HG02571 (cell line): ENCODE measurements at regions not wholly inside any gene's neighbourhood (a gene's known extent, or its start where the extent isn't known, plus 50 kb on each side); places are given as distances from the start of the nearest gene placed in this dataset.

ENCODE experiments used
- ATAC-seq: cut with Tn5 transposase; IDR thresholded peaks from one replicate; pipeline ENCODE4 v1.9.1; 2021; ENCODE audit warnings: mild to moderate bottlenecking, moderate library complexity; ENCODE audit not compliant: unreplicated experiment

GRCh38 chr22:49365191-49365837, 462.4 kb downstream of the BRD1 start:
- ATAC-seq = no peak

GRCh38 chr22:49364398-49364797, 463.3 kb downstream of the BRD1 start:
- no peak for ATAC-seq

GRCh38 chr22:49363526-49364230, 464.0 kb downstream of the BRD1 start:
- no peak for ATAC-seq

GRCh38 chr22:49362211-49362839, 465.3 kb downstream of the BRD1 start:
- no peak for ATAC-seq

GRCh38 chr22:49361164-49361563, 466.5 kb downstream of the BRD1 start:
- ATAC-seq = no peak

- ATAC-seq = no peak
Observed at GRCh38 chr22:49360746-49361145, 466.9 kb downstream of the BRD1 start.

GRCh38 chr22:49359076-49359475, 468.6 kb downstream of the BRD1 start:
- ATAC-seq = no peak

GRCh38 chr22:49357661-49358440, 469.8 kb downstream of the BRD1 start:
- ATAC-seq = no peak

- no peak for ATAC-seq
Observed at GRCh38 chr22:49356428-49356827, 471.2 kb downstream of the BRD1 start.

GRCh38 chr22:49355211-49355920, 472.3 kb downstream of the BRD1 start:
- no peak for ATAC-seq

- no peak for ATAC-seq
Observed at GRCh38 chr22:49354516-49355210, 473.0 kb downstream of the BRD1 start.

GRCh38 chr22:49353235-49353634, 474.4 kb downstream of the BRD1 start:
- ATAC-seq = no peak

- ATAC-seq = no peak
Observed at GRCh38 chr22:49352361-49353169, 475.1 kb downstream of the BRD1 start.

GRCh38 chr22:49351761-49352227, 475.9 kb downstream of the BRD1 start:
- ATAC-seq = no peak

- no peak for ATAC-seq
Observed at GRCh38 chr22:49350441-49351121, 477.1 kb downstream of the BRD1 start.

- no peak for ATAC-seq
Observed at GRCh38 chr22:49349841-49350381, 477.8 kb downstream of the BRD1 start.

GRCh38 chr22:49349181-49349835, 478.4 kb downstream of the BRD1 start:
- ATAC-seq = no peak

GRCh38 chr22:49348631-49349030, 479.0 kb downstream of the BRD1 start:
- no peak for ATAC-seq
